ENCODE measurements at regions not wholly inside any gene's neighbourhood (a gene's known extent, or its start where the extent isn't known, plus 50 kb on each side); places are given as distances from the start of the nearest gene placed in this dataset.

- TF ChIP-seq CTCF (IDR thresholded peaks at IDR 0.05) (no peak), POLR2A (IDR thresholded peaks at IDR 0.05) (no peak)
Measured at GRCh38 chr21:36544545-36544944, 64.6 kb upstream of the CLDN14 start.
